ENCODE measurements at regions not wholly inside any gene's neighbourhood (a gene's known extent, or its start where the extent isn't known, plus 50 kb on each side); places are given as distances from the start of the nearest gene placed in this dataset.

GRCh38 chr16:13858873-13859580 lies 60.9 kb upstream of the ERCC4 start:
- intact Hi-C loops (cut with micrococcal nuclease): no loop called here

DNA sequence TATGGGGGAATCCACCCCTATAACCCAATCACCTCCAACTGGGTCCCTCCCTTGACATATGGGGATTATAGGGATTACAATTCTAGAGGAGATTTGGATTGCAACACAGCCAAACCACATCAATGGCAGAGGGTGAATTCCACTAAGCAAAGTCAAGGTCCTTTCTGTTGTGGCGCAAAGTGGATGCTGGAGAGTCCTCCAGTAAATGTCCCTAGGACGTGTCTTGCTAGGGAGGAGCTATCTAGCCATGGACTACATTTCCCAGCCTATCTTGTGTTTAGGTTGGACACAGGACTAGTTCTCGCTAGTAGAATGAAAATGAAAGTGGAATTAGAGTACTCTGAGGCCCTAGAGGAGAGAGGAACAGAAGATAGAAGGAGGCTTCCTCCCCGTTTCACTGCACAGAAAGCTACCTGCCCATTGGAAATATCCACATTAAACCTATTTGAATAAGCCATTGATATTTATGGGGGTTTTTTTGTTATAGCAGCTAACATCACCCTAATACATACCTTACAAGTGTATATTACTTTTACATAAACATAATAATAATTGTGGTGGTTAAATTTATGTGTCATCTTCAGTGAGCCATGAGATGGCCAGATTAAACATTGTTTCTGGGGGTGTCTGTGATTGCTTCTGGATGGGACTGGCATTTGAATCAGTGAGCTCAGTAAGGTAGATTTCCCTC lies 56.7 kb upstream of the ERCC4 start:
- intact Hi-C loops (cut with micrococcal nuclease): no loop called here

GRCh38 chr16:13864689-13865088 lies 55.3 kb upstream of the ERCC4 start:
- intact Hi-C loops (cut with micrococcal nuclease): no loop called here

DNA sequence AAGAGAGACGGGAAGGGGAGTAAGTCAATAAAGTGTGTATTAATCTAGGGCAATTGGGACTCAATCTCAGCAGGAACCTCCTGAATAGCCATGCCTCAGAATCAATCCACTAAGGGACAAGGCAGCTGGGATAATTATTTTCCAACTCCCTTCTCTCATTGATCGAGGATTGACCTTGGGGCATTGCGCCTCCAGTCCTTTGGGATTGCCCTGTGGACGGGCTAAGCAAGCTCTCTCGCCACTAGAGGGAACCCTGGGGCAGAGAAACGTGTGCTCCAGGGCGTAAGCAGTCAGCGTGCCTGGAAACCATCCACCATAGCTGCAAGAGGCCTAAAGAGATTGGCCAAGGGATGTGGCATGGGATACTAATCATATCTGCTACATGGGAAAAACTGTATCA lies 53.9 kb upstream of the ERCC4 start:
- intact Hi-C loops (cut with micrococcal nuclease): loop anchor here (2.0 kb wide), 1 partner anchor 53 kb away; no protein-coding TSS in a partner anchor

Data from T-helper 1 cell treated with Interleukin-12 subunit alpha and Interleukin-12 subunit beta and Interleukin-4 antibody, amounts not matched to agents 30 ng/mL and 1 ng/mL, for 36 hours (primary cell).